8988T (cell line): ENCODE measurements at regions not wholly inside any gene's neighbourhood (a gene's known extent, or its start where the extent isn't known, plus 50 kb on each side); places are given as distances from the start of the nearest gene placed in this dataset.
"Not testable (repeated sequence)": the region's sequence is repeated elsewhere in the genome, so short reads cannot be mapped to it uniquely, and the experiment has no call there.

Experiments
- DNase-seq: peaks from one replicate; pipeline ENCODE4 v3.0.0; 2011

DNA sequence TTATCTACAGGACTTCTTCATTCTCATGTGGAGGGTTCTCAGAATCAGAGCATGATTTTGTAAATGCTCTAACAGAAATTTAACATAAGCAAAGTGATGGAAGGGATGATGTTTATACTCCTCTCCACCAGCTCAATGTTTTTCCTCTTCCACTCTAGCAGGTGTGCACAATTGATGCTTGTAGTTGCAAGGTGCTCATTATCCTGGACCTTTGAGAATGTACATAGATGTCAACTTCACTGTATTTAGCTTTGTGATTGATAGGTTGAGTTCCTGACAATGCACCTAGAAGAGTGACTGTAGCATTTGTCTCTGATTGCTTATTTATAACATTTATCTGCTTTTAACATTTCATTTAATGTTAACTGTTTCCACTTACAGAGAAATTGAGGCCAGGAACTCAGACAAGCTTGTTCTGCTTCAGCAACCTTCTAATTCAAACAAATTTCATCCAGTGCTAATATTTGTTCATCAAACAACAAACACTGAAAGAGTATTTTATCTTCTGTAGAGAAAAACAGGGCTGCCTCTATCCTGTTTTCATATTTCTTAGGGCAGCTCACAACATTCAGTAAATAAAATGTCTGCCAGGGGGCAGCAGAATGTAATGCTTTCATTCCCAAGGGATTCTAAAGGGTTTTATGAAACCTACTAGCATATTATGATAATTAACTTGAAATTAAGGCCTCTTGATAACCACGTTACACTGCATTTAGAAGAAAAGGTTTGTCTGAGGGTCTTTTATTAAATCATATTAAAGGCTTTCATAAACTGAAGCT lies 127.9 kb upstream of the NOL4 start:
- DNase-seq: no peak

DNA sequence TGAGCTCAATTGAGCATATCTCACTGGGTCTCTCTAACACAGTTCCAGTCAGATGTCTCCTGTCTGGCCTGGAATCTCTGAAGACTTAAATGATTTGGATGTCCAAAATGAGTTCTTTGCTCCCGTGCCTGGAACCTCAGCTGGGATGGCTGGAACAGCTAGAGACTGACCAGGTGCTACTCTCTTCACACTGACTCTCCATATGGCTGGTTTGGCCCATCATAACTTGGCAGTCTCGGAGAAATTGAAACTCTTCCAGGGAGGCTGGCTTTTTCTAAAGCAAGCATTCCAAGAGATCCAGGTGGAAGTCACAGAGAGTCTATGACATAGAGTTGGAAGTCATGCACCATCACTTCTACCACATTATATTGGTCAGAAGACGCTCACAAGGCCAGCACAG lies 129.6 kb upstream of the NOL4 start:
- DNase-seq: no peak

DNA sequence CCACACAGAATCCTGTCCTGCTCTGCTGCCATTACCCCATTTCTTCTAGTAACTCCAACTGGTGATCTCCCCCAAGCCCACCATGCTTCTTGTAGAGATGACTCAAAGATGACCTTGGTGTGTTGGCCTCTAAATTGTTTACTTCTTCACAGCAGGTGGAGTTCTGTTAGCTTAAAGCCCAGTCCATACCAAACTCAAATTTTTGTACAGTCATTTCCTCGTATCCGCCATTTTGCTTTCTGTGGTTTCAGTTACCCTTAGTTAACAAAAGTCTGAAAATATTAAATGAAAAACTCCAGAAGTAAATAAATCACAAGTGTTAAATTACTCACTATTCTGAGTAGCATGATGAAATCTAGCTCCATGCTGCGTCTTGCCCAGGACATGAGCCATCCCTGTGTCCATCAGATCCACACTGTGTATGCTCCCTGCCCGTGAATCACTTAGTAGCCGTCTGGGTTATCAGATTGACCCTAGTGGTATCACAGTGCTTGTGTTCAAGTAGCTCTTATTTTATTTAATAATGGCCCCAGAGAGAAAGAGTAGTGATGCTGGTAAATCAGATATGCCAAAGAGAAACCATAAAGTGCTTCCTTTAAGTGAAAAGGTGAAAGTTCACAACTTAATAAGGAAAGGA lies 133.3 kb upstream of the NOL4 start:
- DNase-seq: no peak

DNA sequence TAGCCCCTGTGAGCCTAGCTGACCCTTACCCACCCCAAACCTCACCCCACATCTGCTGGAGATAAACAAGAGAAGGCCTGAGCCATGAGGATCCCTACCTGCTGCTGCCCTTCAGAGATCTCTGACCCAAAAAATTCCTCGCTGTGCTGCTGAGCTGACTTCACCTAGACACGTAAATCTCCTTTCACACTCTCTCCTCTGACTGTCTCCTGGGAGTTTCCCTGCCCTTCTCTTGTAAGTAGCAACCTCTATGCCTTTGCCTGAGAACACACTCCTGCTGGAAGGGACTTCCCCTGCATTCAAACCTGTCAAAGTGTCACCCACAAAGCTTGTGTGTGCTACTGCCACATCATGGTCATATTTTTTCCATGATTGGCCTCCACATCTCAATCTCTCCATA lies 134.2 kb upstream of the NOL4 start:
- DNase-seq: no peak

DNA sequence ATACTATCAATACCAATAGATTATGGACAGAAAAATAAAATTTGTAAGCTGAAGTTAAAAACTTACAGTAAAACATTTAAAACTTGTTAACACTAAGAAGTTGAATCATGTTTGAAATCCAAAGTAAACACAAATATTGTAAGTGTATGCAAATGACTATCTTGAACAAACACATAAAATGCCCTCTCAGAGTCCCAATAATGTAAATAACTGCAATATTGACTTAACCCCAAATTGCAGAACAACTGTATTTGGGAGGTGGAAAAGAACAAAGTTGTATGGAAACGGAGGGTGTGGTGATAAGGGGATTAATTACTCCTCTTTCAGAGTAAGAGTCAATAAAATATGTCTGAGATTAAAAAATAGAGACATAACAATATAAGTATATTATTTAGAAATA lies 140.0 kb upstream of the NOL4 start:
- DNase-seq: no peak

DNA sequence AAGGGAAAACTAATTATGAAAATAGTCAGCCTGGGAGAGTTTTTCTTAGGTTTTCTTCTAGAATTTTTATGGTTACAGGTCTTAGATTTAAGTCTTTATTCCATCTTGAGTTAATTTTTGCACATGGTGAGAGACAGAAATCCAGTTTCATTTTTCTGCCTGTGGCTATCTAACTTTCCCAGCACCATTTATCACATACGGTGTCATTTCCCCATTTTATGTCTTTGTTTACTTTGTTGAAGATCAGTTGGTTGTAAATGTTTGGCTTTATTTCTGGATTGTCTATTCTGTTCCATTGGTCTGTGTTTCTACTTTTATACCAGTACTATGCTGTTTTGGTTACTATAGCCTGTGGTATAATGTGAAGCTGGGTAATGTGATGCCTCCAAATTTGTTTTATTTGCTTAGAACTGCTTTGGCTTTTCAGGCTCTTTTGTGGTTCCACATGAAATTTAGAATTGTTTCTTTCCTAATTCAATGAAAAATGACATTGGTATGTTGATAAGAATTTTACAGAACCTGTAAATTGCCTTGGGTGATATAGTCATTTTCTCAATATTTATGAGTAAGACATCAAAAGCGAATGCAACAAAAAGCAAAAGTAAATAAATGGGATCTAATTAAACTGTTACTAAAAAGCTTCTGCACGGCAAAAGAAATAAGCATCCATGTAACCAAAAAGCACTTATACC lies 146.1 kb upstream of the NOL4 start:
- DNase-seq: no peak

DNA sequence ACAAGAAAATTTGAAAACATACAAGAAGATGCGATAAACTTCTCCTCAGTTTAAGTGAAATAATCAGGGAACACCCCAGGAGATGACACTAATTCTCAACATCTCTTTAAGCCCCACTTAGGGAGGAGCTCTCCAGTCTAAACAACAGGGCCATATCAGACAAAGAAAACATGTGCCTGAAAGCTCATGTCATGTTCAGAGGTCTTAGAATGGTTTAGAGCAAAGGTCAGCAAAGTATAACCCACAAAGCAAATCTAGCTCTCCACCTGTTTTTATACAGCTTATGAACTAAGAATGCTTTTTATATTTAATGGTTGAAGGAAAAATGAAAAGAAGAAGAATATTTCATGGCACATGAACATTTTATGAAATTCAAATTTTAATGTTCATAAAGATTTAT lies 155.6 kb upstream of the NOL4 start:
- DNase-seq: no peak

DNA sequence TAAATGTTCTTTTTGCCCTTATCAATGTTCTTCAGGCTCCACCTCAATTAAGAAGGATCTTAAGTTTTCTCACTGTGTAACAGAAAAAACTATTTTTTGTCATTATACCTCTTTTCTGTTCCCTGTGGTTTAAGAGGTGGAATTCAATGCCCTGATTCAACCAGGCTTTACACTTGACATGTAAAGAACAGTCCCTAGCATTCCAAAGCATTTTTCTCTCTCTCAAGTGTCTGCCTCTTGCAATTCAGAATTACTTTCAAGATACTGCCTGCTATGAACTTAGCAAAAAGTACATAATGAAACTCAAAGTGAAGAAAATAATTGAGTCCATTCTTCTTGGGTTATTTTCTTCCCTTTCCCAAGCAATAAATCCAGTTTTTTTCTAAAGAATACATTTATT lies 160.6 kb upstream of the NOL4 start:
- no peak for DNase-seq

DNA sequence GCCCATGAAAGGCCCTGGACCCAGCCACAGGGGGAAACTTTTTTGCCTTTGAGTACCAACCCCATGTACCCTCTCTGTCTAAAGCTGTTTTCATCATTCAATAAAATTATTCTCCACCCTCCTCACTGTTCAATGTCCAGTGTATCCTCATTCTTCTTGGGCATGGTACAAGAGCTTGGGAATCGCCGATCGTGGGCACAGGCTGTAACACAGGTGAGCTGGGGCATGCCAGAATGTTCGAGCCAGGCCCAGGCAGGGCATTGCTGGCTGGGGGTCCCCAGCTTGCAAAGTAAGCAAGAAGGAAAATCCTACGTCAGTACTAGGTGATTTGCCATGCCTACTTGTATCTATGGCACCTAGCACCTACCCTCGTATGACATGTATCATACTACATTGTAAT lies 162.1 kb upstream of the NOL4 start:
- DNase-seq: no peak

DNA sequence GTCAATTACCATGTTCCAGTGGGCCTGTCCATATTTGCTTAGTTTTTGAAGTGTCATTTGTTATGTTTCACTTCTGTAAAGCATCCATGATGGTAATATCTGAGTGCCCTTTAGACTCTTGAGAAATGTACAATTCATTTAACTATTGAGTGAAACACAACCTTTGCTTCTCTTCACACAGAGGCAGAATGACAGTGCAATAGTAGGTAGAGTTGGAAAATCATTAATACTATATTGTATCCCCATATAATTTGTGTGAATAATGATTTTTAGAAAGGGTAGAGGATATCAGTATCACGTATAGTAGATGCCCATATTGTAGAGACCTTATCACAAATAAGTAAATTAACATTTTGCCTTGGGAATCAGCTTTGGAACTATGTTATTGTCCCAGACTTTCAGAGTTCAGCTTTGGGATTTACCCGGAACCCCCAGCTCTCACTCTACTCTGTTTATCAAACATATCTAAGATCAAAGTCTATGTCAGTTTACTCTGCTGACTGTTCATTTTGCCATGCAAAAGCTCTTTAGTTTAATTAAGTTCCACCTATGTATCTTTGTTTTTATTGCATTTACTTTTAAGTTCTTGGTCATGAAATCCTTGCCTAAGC lies 172.7 kb upstream of the NOL4 start:
- DNase-seq: no peak

DNA sequence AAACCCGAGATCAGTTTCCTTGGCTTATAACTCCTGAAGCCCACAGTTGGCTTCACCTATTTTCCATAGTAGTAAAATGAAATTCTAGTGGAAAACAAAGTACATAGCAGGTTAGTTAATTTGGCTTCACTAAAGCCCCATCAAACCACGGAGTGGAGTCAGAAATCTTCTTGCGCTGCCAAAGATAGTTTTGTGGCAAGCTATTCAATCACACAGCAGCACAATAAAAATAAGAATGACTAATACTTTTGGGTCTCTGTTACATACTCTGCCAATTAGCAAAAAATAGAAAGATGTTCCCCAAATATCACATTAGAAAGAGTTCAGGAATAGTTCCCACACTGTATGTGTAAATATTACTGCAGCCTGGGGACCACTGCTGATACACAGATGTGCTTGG lies 175.2 kb upstream of the NOL4 start:
- no peak for DNase-seq

DNA sequence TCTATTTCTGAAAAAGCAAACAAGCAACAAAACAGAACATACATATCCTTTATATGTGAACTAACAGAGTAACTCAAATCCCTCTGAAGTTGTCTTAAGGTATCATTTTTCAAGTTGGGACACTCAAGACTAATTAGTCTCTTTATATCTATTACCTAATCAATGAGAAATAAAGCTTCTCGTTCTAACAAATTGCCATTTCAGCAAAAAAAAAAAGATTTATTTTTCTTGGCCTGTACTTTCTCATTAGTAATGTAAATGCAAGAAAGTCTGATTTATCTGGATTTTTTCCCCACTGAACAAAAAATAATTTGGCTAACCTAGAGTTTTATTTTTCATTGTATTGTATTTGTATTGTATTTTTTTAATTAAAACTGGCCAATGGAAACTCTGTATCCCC lies 176.1 kb upstream of the NOL4 start:
- no peak for DNase-seq

DNA sequence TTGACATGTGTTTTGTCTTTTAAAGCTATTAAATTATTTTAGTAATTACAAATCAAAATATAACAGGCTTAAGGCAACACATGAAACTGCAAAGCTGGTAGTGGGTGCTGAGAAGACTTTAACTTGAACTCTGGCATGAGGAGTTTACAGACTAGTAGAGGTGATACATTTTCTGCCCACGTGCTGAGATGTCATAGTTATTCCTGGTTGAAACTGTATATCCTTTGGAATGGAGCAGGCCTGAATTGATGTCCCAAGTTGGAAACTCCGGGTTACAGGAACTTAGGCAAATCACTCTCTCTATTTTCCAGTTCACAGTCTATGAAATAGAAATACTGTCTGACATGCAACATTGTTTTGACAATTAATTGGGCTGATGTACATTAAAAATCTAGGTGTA lies 177.1 kb upstream of the NOL4 start:
- DNase-seq: no peak

DNA sequence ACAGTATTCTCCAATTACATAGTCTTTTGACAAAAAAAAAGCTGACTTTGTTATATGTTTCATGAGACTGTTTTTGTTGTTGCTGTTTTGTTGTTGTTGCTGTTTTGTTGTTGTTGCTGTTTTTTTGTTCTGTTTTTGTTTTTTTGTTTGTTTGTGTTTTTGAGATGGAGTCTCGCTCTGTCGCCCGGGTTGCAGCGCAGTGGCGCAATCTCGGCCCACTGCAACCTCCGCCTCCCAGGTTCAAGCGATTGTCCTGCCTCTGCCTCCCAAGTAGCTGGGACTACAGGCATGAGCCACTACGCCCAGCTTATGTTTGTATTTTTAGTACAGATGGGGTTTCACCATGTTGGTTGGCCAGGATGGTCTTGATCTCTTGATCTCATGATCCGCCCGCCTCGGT lies 182.8 kb upstream of the NOL4 start:
- not testable (repeated sequence) for DNase-seq

DNA sequence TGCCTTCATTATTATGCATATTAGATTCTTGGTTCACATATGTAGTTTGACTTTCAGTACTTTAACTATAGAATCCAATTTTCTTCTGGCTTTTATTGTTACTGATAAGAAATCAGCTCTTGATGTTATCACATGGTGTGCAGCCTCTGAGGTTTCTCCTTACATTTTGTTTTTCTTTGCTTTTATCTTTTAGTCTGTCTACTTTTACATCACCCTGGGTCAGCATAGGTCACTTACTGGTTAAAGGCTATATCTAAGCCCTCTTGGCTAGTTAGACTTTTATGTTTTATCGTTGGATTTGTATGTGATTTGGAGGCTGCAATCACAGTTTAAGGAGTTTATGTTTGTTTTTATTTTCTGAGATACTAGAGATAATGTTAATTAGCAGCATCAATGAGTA lies 187.2 kb upstream of the NOL4 start:
- no peak for DNase-seq

DNA sequence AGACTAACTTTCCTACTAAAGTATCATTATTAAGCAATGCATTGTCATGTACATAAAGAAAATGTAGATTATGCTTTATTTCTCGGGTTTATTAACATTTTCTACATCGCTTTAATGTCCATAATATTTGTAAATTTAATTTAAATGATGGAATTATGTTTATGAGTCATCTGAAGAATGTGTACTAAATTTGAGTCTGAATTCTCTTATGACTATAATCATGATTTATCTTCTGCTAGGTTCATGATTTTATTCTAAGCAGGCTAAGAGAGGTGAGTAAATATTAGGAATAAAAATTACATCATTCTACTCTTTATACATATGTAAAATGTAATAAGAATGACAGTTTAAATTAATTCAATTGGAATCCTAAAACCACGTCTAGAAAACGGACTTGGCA lies 206.3 kb upstream of the NOL4 start:
- no peak for DNase-seq

DNA sequence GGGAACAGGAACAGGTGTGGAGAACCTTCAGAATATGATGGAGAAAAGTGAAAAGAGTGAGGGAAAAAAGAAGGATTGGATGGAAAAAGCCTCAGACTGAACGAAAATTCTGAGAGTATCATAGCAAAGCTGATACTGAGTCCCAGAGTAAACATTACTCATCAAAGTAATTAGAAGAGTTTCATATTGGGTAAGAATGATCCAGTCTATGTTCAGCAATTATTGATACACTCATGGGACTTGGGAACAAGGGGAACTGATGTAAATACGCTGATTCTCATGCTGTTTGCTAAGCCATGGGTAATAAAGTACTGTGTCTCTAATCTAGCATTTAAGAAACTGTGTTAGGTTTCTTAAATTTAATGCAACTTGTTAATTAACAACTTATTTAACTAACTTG lies 219.9 kb upstream of the NOL4 start:
- no peak for DNase-seq

DNA sequence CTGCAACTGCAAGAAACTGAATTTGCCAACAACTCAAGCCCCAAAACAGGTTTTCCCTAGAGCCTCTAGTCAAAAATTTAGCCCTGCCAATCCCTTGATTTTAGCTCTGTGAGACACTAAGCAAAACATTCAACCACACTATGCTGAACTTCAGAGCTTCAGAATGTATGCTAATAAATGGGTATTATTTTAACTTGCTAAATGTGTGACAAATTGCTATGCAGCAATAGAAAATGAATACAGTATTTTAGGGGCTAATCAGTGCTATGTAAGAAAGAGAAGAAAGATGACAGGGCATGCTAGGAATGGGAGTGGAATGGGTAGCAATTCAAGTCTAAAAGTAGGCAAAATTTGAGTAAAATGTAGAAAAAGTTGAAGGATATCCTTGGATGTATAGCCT lies 223.9 kb upstream of the NOL4 start:
- no peak for DNase-seq

DNA sequence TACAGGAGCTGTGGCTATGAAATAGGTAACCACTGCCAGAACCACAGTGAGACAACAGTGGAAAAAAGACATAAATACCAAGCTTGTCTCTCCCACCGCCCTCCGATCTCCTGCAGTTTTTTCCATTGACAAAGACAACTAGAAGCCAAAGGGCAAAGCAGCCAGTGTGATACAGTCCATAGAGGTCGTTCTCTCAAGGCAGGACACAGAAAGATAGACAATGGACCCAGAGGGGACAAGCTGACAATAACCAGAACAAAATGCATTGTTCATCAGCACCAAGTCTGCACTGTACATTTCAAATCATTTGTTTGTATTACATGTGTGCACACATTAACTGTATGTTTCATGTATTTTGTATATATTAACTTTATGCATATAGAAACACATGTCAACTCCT lies 233.0 kb upstream of the NOL4 start:
- DNase-seq: no peak

DNA sequence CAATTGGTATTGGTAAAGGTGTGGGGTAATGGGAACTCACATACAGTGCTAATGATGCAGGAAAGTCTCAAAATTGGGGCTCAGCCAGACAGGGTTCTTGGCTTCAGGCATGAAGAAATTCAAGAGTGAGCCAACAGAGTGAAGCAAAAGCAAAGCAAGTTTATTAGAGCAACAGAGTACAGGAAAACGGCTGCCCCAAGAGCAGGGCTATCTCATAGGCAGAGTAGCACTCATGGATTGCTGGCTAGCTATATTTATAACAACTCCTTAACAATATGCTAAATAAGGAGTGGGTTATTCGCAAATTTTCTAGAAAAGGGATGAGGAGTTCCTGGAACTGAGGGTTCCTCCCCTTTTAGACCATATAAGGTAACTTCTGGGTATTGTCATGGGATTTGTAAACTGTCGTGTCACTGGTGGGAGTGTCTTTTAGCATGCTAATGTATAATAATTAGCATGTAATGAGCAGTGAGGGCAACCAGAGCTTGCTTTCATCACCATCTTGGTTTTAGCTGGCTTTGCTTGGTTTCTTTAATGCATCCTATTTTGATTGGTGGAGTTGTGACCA lies 233.8 kb upstream of the NOL4 start:
- DNase-seq: no peak

DNA sequence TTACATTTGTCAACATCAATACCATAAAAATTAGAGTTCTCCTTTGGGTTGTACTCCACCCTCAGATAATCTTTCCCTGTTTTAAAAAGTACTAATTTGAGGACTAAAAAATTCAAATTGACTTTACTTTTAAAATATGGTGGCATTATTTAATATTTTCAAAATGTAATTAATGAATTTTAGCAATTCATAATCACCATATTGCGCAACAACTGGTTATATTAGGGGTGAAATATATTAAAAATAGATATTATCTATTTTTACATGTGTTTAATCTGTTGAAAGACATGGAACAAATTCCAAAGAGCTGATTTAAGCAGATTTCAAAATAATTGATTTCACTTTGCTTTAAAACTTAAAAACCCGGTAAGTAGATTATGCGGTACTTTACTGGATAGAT lies 236.6 kb upstream of the NOL4 start:
- DNase-seq: no peak

DNA sequence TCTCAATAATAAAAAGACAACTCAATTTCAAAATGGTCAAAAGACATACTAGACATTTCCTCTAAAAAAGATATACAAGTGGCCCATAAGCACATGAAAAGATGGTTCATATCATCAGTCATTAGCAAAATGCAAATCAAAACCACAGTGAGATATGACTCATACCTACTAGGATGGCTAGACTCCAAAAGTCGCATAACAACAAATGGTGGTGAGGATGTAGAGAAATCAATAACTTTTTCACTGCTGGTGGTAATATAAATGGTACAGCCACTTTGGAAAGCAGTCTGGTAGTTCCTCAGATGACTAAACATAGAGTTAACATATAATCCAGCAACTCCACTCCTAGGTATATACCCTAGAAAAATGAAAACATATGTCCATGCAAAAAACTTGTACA lies 242.3 kb upstream of the NOL4 start:
- no peak for DNase-seq

DNA sequence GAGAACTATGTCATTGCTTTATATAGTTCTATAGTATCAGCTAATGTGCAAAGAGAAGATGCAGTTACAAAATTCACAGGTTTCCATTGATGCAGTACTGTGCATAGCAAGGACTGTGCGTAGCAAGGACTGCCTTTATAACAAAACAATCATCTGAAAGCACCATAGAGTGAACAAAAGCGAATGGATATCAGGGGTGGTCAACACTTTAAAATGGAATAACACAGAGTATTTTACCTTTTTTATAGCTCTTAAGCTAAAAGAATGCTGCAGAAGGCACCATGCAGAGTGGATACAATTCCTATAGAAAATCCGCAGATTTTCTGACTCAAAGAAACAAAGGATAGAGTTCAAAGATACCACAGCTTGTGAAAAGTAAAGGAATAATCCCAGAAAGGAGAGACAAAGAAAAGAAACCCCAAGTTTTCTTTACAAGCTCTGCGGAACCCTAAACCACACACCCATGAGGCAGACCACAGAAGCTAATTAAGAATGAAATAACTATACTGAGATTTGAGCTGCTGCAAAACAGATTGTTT lies 229.9 kb upstream of the DTNA start:
- DNase-seq: no peak
